Subcutaneous abdominal adipose tissue (tissue), 5 donors: ENCODE measurements at regions not wholly inside any gene's neighbourhood (a gene's known extent, or its start where the extent isn't known, plus 50 kb on each side); places are given as distances from the start of the nearest gene placed in this dataset.

ENCODE experiments used
- H3K27ac ChIP-seq: one replicate; pipeline ENCODE4 v1.7.0; 2013; ENCODE audit warnings: low read depth, mild to moderate bottlenecking, inconsistent platforms, low read length, moderate library complexity
- H3K27me3 ChIP-seq, 5 donors: one replicate each; pipeline ENCODE4 v1.7.0; 2013; ENCODE audit warnings: low read length in 5 of 5, inconsistent platforms in 1 of 5; ENCODE audit not compliant: control insufficient read depth in 5 of 5, insufficient read depth in 4 of 5
- H3K36me3 ChIP-seq, 5 donors: one replicate each; pipeline ENCODE4 v1.7.0; 2013; ENCODE audit warnings: low read length in 5 of 5; ENCODE audit not compliant: control insufficient read depth in 5 of 5, insufficient read depth in 5 of 5
- H3K4me1 ChIP-seq, 5 donors: one replicate each; pipeline ENCODE4 v1.7.0; 2013; ENCODE audit warnings: low read length in 5 of 5, mild to moderate bottlenecking in 3 of 5, moderate library complexity in 1 of 5; ENCODE audit not compliant: control insufficient read depth in 5 of 5, insufficient read depth in 5 of 5
- H3K4me3 ChIP-seq, 5 donors: one replicate each; pipeline ENCODE4 v1.7.0; 2013; ENCODE audit warnings: low read length in 5 of 5, low read depth in 1 of 5
- H3K9ac ChIP-seq, 5 donors: one replicate each; pipeline ENCODE4 v1.7.0; 2013; ENCODE audit warnings: low read length in 5 of 5, mild to moderate bottlenecking in 4 of 5, moderate library complexity in 3 of 5
- H3K9me3 ChIP-seq, 5 donors: one replicate each; pipeline ENCODE4 v1.7.0; 2013; ENCODE audit warnings: low read length in 5 of 5; ENCODE audit not compliant: control insufficient read depth in 5 of 5
- donor health status: healthy.
- donor health status: healthy.
- donor health status: healthy.
- donor health status: healthy.
- donor health status: healthy.

- no peaks in the 10 kb centered on the region for H3K27me3 ChIP-seq
- H3K4me3 ChIP-seq = no peak overlapping the region
- H3K9me3 ChIP-seq = peaks cover 0 to 12% (median 3%) of the 10 kb centered on the region in 5 donors
- no peak overlapping the region for H3K27ac ChIP-seq
- H3K4me1 ChIP-seq = peaks cover 0 to 26% (median 22%) of the 10 kb centered on the region in 5 donors
- H3K36me3 ChIP-seq = no peaks in the 10 kb centered on the region
- no peak overlapping the region for H3K9ac ChIP-seq
These were observed 121.8 kb downstream of the RASSF9 start for GRCh38 chr12:85714425-85714824.

GRCh38 chr12:85720308-85721033, 115.7 kb downstream of the RASSF9 start:
- H3K36me3 ChIP-seq = no peaks in the 10 kb centered on the region
- no peaks in the 10 kb centered on the region for H3K4me1 ChIP-seq
- H3K9me3 ChIP-seq = peaks cover 0 to 12% (median 3%) of the 10 kb centered on the region in 5 donors
- no peaks in the 10 kb centered on the region for H3K27me3 ChIP-seq
- H3K4me3 ChIP-seq = no peak overlapping the region
- H3K9ac ChIP-seq = no peak overlapping the region
- H3K27ac ChIP-seq = no peak overlapping the region

- H3K9ac ChIP-seq = no peak overlapping the region
- H3K4me1 ChIP-seq = peaks cover 0 to 4% (median 0%) of the 10 kb centered on the region in 5 donors
- no peaks in the 10 kb centered on the region for H3K27me3 ChIP-seq
- no peak overlapping the region for H3K4me3 ChIP-seq
- H3K36me3 ChIP-seq = no peaks in the 10 kb centered on the region
- H3K9me3 ChIP-seq = no peaks in the 10 kb centered on the region
- no peak overlapping the region for H3K27ac ChIP-seq
These were observed 110.2 kb downstream of the RASSF9 start for GRCh38 chr12:85725991-85726390.

- Histone ChIP-seq H3K4me3 (no peak overlapping the region), H3K36me3 (no peaks in the 10 kb centered on the region), H3K9me3 (no peaks in the 10 kb centered on the region), H3K4me1 (peaks cover 0 to 18% (median 0%) of the 10 kb centered on the region in 5 donors), H3K9ac (no peak overlapping the region), H3K27me3 (no peaks in the 10 kb centered on the region), H3K27ac (no peak overlapping the region)
These were observed 102.9 kb downstream of the RASSF9 start for GRCh38 chr12:85733221-85733840.

- Histone ChIP-seq H3K4me1 (peaks cover 0 to 18% (median 0%) of the 10 kb centered on the region in 5 donors), H3K27ac (no peak overlapping the region), H3K4me3 (no peak overlapping the region), H3K36me3 (no peaks in the 10 kb centered on the region), H3K9ac (no peak overlapping the region), H3K27me3 (no peaks in the 10 kb centered on the region), H3K9me3 (no peaks in the 10 kb centered on the region)
These were observed 102.2 kb downstream of the RASSF9 start for GRCh38 chr12:85733984-85734383.

- no peak overlapping the region for H3K4me3 ChIP-seq
- no peaks in the 10 kb centered on the region for H3K9me3 ChIP-seq
- no peaks in the 10 kb centered on the region for H3K36me3 ChIP-seq
- no peaks in the 10 kb centered on the region for H3K27me3 ChIP-seq
- H3K9ac ChIP-seq = no peak overlapping the region
- H3K4me1 ChIP-seq = peaks cover 0 to 27% (median 12%) of the 10 kb centered on the region in 5 donors
- no peak overlapping the region for H3K27ac ChIP-seq
These were observed 96.0 kb downstream of the RASSF9 start for GRCh38 chr12:85740186-85740585.

- no peaks in the 10 kb centered on the region for H3K9me3 ChIP-seq
- H3K4me1 ChIP-seq = peaks cover 0 to 27% (median 12%) of the 10 kb centered on the region in 5 donors
- H3K27ac ChIP-seq = no peak overlapping the region
- no peaks in the 10 kb centered on the region for H3K36me3 ChIP-seq
- H3K4me3 ChIP-seq = no peak overlapping the region
- no peak overlapping the region for H3K9ac ChIP-seq
- H3K27me3 ChIP-seq = no peaks in the 10 kb centered on the region
These were observed 95.2 kb downstream of the RASSF9 start for GRCh38 chr12:85741046-85741445.

GRCh38 chr12:85747941-85748495, 88.2 kb downstream of the RASSF9 start:
- Histone ChIP-seq H3K9me3 (peaks cover 0 to 4% (median 0%) of the 10 kb centered on the region in 5 donors), H3K9ac (no peak overlapping the region), H3K27ac (no peak overlapping the region), H3K27me3 (no peaks in the 10 kb centered on the region), H3K4me3 (no peak overlapping the region), H3K4me1 (peaks cover 0 to 10% (median 3%) of the 10 kb centered on the region in 5 donors), H3K36me3 (no peaks in the 10 kb centered on the region)
